ENCODE measurements at regions not wholly inside any gene's neighbourhood (a gene's known extent, or its start where the extent isn't known, plus 50 kb on each side); places are given as distances from the start of the nearest gene placed in this dataset.

DNA sequence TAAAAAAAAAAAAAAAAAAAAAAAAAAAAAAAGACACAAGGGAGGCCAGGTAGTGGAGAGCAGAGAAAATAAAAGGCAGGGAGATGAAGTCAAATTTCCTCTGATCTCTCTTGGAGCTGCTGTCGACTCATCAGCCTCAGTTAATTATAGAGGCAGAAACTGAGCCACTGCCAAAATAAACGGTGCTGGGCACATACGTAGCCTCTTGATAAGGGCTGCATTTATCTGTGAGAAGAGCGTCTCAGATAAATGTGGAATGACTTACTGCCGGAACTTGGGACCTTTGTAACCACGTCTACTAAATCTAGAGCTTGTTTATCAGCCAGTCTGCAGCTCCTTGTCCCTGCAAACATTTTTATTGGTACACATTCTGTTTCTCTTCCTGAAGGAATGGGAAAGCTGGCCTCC, 162.3 kb downstream of the BAMBI start:
- TF ChIP-seq, protein P1, sequence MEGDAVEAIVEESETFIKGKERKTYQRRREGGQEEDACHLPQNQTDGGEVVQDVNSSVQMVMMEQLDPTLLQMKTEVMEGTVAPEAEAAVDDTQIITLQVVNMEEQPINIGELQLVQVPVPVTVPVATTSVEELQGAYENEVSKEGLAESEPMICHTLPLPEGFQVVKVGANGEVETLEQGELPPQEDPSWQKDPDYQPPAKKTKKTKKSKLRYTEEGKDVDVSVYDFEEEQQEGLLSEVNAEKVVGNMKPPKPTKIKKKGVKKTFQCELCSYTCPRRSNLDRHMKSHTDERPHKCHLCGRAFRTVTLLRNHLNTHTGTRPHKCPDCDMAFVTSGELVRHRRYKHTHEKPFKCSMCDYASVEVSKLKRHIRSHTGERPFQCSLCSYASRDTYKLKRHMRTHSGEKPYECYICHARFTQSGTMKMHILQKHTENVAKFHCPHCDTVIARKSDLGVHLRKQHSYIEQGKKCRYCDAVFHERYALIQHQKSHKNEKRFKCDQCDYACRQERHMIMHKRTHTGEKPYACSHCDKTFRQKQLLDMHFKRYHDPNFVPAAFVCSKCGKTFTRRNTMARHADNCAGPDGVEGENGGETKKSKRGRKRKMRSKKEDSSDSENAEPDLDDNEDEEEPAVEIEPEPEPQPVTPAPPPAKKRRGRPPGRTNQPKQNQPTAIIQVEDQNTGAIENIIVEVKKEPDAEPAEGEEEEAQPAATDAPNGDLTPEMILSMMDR (IDR thresholded peaks at IDR 0.05; ENCODE audit: low read depth, low read length, poor library complexity, severe bottlenecking) = no peak
- TF ChIP-seq EZH2phosphoT487 (IDR thresholded peaks at IDR 0.05; ENCODE audit: borderline replicate concordance, low read length) = no peak

Data from DOHH2 (cell line).